Neural crest cell (in vitro differentiated cells): ENCODE measurements at regions not wholly inside any gene's neighbourhood (a gene's known extent, or its start where the extent isn't known, plus 50 kb on each side); places are given as distances from the start of the nearest gene placed in this dataset.

Source experiments
- DNase-seq: peaks from one replicate; pipeline ENCODE4 v3.0.0; 2021; ENCODE audit warnings: low read depth, mixed read lengths, low spot score
- H3K27ac Mint-ChIP-seq: one replicate; pipeline ENCODE4 v1.8.0; 2021; ENCODE audit warnings: mild to moderate bottlenecking, mixed read lengths; ENCODE audit not compliant: unreplicated experiment
- H3K27me3 Mint-ChIP-seq: 2 replicates; pipeline ENCODE4 v1.8.0; 2021; ENCODE audit warnings: low read depth, mild to moderate bottlenecking, mixed read lengths
- H3K36me3 Mint-ChIP-seq: 2 replicates; pipeline ENCODE4 v1.8.0; 2021; ENCODE audit warnings: low read depth, mild to moderate bottlenecking, mixed read lengths
- H3K4me1 Mint-ChIP-seq: 2 replicates; pipeline ENCODE4 v1.8.0; 2021; ENCODE audit warnings: mixed read lengths
- H3K4me3 Mint-ChIP-seq: one replicate; pipeline ENCODE4 v1.8.0; 2021; ENCODE audit warnings: mild to moderate bottlenecking, mixed read lengths
- H3K9me3 Mint-ChIP-seq: 2 replicates; pipeline ENCODE4 v1.8.0; 2021; ENCODE audit warnings: mixed read lengths
- CTCF ChIP-seq: fragments of 200-600 bp; sonication (generic); conservative IDR thresholded peaks from 2 replicates; pipeline ENCODE4 v1.5.0; 2021; ENCODE audit warnings: antibody characterized with exemption, mild to moderate bottlenecking

- no peak for DNase-seq
- H3K27me3 Mint-ChIP-seq: no peaks in the 10 kb centered on the region
- H3K36me3 Mint-ChIP-seq: peaks cover 10% of the 10 kb centered on the region
- no peaks in the 10 kb centered on the region for H3K9me3 Mint-ChIP-seq
- TF ChIP-seq CTCF: no peak
- H3K4me1 Mint-ChIP-seq: peaks cover 42% of the 10 kb centered on the region
- peak overlapping the region; percentile 94 for H3K4me3 Mint-ChIP-seq
- H3K27ac Mint-ChIP-seq: peak overlapping the region; percentile 81
Measured at GRCh38 chr11:27218421-27219038, 144.5 kb downstream of the CCDC34 start.

- peak overlapping the region; percentile 94 for H3K4me3 Mint-ChIP-seq
- peaks cover 42% of the 10 kb centered on the region for H3K4me1 Mint-ChIP-seq
Measured at GRCh38 chr11:27217948-27218420, 145.0 kb downstream of the CCDC34 start.

GRCh38 chr11:27217496-27217895, 145.5 kb downstream of the CCDC34 start:
- no peaks in the 10 kb centered on the region for H3K9me3 Mint-ChIP-seq
- no peak for TF ChIP-seq CTCF
- peaks cover 10% of the 10 kb centered on the region for H3K36me3 Mint-ChIP-seq
- H3K4me3 Mint-ChIP-seq: peak overlapping the region; percentile 33
- no peaks in the 10 kb centered on the region for H3K27me3 Mint-ChIP-seq
- no peak overlapping the region for H3K27ac Mint-ChIP-seq
- H3K4me1 Mint-ChIP-seq: peaks cover 42% of the 10 kb centered on the region
- no peak for DNase-seq

More at GRCh38 chr11:27217948-27218420, 145.0 kb downstream of the CCDC34 start:
- no peak for TF ChIP-seq CTCF
- H3K27ac Mint-ChIP-seq: no peak overlapping the region
- no peaks in the 10 kb centered on the region for H3K9me3 Mint-ChIP-seq
- no peaks in the 10 kb centered on the region for H3K27me3 Mint-ChIP-seq
- no peak for DNase-seq
- peaks cover 10% of the 10 kb centered on the region for H3K36me3 Mint-ChIP-seq

GRCh38 chr11:27216270-27217149, 146.5 kb downstream of the CCDC34 start:
- Mint-ChIP-seq H3K27me3 (no peaks in the 10 kb centered on the region), H3K4me3 (peak overlapping the region; percentile 19), H3K9me3 (peaks cover 2% of the 10 kb centered on the region), H3K4me1 (peaks cover 42% of the 10 kb centered on the region), H3K27ac (no peak overlapping the region), H3K36me3 (peaks cover 16% of the 10 kb centered on the region)
- no peak for DNase-seq
- no peak for TF ChIP-seq CTCF

- H3K4me3 Mint-ChIP-seq: no peak overlapping the region
- no peak for DNase-seq
- no peak for TF ChIP-seq CTCF
- H3K27ac Mint-ChIP-seq: no peak overlapping the region
- peaks cover 2% of the 10 kb centered on the region for H3K9me3 Mint-ChIP-seq
- no peaks in the 10 kb centered on the region for H3K27me3 Mint-ChIP-seq
- peaks cover 19% of the 10 kb centered on the region for H3K36me3 Mint-ChIP-seq
- peaks cover 42% of the 10 kb centered on the region for H3K4me1 Mint-ChIP-seq
Measured at GRCh38 chr11:27215471-27216269, 147.3 kb downstream of the CCDC34 start.
